Brain microvascular endothelial cell (primary cell): ENCODE measurements at regions not wholly inside any gene's neighbourhood (a gene's known extent, or its start where the extent isn't known, plus 50 kb on each side); places are given as distances from the start of the nearest gene placed in this dataset.

ENCODE experiments used
- DNase-seq: peaks from one replicate; pipeline ENCODE4 v3.0.0-alpha.2; 2020
- H3K27ac ChIP-seq: fragments of 250-450 bp; sonication (Bioruptor Pico); 2 replicates; pipeline ENCODE4 v1.5.1; 2020; ENCODE audit warnings: mild to moderate bottlenecking, moderate library complexity
- H3K27me3 ChIP-seq: fragments of 250-450 bp; sonication (Bioruptor Pico); replicated peaks from 2 replicates; pipeline ENCODE4 v1.5.1; 2020; ENCODE audit warnings: mild to moderate bottlenecking
- H3K36me3 ChIP-seq: fragments of 250-450 bp; sonication (Bioruptor Pico); replicated peaks from 2 replicates; pipeline ENCODE4 v1.5.1; 2020; ENCODE audit warnings: mild to moderate bottlenecking
- H3K4me3 ChIP-seq: 2 replicates; pipeline ENCODE4 v1.5.1; 2011; ENCODE audit warnings: low read depth, mild to moderate bottlenecking, control low read depth, low read length, moderate library complexity
- in situ Hi-C: cut with HindIII; loops from 2 replicates; pipeline ENCODE4 v1.10.0; 2017; ENCODE audit warnings: low sequenced_read_pairs, low pct_ligation_motif_present
- TF ChIP-seq, protein P1 (sequence below): IDR thresholded peaks from 2 replicates; pipeline ENCODE4 v1.5.1; 2011; ENCODE audit warnings: low read depth, mild to moderate bottlenecking, moderate library complexity, low read length, control low read depth, inconsistent platforms; ENCODE audit errors: missing control alignments

DNA sequence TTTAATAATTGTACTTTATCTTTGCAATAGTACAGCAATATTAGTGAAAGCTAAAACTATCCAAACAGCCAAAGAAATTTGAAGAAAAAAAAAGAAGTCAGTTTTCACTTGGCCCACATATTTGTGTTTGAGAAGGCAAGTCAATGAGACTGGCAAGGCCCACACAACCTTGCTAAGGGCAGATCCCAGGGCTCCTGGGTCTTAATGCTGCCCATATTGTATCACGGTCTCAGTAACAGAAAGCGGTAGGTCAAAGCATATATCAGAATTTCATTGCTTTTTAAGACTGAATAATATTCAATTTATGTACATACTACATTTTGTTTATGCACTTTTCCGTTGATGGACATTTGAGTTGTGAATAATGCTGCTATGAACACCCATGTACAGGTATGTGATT lies 262.0 kb upstream of the TOPAZ1 start:
- TF ChIP-seq, protein P1, sequence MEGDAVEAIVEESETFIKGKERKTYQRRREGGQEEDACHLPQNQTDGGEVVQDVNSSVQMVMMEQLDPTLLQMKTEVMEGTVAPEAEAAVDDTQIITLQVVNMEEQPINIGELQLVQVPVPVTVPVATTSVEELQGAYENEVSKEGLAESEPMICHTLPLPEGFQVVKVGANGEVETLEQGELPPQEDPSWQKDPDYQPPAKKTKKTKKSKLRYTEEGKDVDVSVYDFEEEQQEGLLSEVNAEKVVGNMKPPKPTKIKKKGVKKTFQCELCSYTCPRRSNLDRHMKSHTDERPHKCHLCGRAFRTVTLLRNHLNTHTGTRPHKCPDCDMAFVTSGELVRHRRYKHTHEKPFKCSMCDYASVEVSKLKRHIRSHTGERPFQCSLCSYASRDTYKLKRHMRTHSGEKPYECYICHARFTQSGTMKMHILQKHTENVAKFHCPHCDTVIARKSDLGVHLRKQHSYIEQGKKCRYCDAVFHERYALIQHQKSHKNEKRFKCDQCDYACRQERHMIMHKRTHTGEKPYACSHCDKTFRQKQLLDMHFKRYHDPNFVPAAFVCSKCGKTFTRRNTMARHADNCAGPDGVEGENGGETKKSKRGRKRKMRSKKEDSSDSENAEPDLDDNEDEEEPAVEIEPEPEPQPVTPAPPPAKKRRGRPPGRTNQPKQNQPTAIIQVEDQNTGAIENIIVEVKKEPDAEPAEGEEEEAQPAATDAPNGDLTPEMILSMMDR = no peak
- in situ Hi-C loops = no loop called here
- H3K4me3 ChIP-seq = no peak overlapping the region
- no peak overlapping the region for H3K27ac ChIP-seq
- no peaks in the 10 kb centered on the region for H3K27me3 ChIP-seq
- no peak for DNase-seq
- H3K36me3 ChIP-seq = no peaks in the 10 kb centered on the region

DNA sequence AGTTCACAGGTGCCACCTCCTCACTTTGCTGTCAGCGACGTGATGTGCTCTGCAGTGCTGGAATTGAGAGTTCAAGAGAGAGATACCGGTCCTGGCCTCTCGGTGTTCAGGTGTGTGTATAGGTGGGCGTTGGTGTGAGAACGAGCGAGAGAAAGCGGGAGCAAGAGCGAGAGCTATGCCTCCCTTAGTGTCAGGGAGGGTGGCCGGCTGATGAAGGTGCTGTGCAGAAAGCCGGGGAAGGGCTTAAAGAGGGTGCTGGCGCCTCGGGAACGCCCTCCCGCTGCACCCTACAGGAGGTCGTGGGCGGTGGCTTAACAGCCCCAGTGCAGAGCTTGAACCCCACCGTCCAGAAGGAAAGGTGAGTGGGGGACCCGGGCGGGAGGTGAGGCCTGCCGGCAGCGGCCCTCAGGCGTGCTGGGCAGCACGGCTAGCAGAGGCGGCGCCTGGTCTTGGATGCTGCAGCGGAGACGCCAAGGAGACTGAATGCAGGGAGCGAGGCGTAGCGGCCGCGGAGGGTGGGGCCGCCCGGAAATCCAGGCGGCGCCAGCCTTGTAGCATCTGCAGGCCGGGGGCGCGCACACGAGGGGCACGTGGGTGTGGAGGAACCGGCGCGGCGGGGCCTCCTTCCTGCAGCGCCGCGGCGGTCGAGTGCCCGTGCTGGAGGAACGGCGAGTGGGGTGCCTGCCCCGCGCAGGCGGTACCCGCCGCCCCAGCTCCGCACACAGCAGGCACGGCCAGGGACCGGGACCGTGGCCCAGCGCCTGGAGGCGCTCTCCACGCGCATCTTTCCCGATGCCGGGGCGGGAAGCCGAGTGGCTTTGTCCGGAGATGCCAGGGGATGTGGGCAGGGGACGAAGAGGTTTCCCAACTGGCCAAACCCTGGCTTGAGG lies 246.8 kb upstream of the TOPAZ1 start:
- no peak for DNase-seq
- Histone ChIP-seq H3K27ac (no peak overlapping the region), H3K36me3 (no peaks in the 10 kb centered on the region), H3K4me3 (peak overlapping the region; percentile 67), H3K27me3 (peaks cover 18% of the 10 kb centered on the region)
- in situ Hi-C loops = no loop called here
- TF ChIP-seq, protein P1 = no peak

DNA sequence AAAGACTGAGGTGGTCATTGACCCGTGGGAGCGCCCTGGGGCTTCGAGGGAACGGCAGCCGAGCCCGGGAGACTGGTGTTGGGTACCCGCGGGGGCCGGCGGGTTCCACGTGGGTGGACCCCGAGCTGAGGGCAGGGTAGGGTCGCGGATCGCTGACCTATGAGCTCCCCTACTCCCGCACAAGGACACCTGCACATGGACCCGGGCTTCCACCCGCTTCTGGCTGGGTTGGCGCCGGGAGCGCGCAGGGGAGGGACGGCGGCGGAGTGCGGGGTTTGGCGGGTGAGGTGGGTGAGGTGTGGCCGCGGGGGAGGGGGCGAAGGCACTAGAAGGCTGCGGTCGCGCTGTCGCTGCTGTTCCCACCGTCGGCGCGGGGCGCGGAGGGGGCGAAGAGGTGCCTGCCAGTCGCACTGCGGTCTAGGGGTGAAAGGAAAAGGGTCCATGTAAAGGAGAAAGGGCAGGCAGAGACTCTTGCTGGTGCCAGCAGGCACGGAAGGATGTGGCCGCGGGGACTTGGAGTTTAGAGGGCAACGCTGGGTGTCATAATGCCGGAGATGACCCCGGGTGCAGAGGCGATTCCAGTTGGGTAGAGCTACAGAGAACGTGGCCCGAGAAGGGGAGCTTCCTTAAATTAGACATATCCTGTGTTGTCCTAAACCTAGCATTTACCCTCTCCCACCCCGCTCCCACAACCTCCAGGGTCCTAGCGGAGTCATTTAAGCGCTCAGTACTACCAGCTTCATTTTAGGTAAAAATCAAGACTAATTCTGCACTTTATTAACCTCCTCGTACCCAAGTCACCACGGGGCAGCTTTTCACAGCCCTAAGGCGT lies 245.9 kb upstream of the TOPAZ1 start:
- TF ChIP-seq, protein P1 = no peak
- Histone ChIP-seq H3K27me3 (peaks cover 18% of the 10 kb centered on the region), H3K27ac (no peak overlapping the region), H3K4me3 (peak overlapping the region; percentile 67), H3K36me3 (no peaks in the 10 kb centered on the region)
- no peak for DNase-seq
- in situ Hi-C loops = no loop called here

DNA sequence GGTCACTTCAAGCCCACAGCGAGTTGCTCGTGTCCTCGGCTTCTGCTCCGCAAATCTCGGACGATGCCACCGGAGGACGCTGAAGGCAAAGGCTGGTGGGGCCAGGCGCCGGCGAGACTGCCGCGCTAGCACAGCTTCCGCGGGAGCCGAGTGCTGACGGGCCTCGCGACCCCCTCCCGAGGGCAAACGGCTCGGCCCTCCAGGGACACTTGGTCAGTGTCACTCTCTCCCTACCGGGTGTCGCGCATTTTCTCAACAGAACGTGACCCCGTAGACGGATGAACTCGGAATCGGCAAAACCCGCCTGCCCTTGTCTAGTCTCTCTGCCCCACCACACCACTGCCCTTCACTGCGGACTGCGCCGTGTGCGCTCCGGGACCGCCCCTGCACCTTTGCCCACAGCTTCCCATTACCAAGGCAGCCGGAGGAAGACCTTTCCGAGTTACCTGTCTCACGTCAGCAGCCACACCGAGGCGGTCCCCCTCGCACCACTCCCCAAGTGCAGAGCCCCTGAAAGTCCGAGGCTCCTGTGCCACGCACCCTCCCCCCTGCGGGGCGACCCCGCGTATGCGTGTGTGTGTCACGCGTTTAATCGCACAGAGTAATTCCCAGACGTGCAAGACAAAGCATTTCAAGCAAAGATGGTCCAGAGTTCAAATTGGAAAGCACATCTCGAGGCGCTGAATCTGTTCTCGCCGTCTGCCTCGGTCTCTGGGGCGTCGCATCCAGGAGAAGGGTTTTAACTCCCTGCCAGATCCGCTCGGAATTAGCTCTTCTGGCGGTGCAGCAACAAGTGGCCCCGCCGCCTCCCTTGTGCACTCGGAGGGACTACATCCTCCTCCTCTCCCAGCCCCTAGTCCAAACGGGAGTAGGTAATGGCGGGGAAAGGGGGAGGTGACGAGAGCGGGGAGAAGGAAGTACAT lies 245.0 kb upstream of the TOPAZ1 start:
- H3K36me3 ChIP-seq = no peaks in the 10 kb centered on the region
- H3K27me3 ChIP-seq = peaks cover 18% of the 10 kb centered on the region
- in situ Hi-C loops = no loop called here
- H3K27ac ChIP-seq = no peak overlapping the region
- H3K4me3 ChIP-seq = peak overlapping the region; percentile 67
- TF ChIP-seq, protein P1 = peak; percentile 46
- DNase-seq = no peak

DNA sequence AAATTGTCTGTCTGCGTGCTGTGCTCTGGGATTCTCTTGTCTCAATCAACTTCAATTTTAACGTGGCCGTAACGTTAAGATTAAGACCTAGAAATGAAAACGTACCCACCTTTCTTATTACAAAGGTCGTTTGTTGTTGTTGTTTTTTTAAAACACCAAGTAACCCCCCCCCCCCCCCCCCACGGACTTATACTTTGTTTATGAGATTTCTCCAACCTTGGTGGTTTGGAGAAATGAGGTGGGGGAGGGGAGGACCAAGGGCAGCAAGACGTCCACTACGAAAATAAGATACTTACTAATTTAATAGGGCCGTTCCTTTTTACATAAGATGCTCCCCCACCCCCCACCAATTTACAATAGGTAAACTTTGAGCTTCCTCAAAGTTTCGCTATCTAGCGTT lies 244.4 kb upstream of the TOPAZ1 start:
- Histone ChIP-seq H3K36me3 (no peaks in the 10 kb centered on the region), H3K4me3 (peak overlapping the region; percentile 67), H3K27ac (no peak overlapping the region), H3K27me3 (peaks cover 18% of the 10 kb centered on the region)
- DNase-seq = no peak
- TF ChIP-seq, protein P1 = no peak
- in situ Hi-C loops = no loop called here
